HL-60 (cell line): ENCODE measurements at regions not wholly inside any gene's neighbourhood (a gene's known extent, or its start where the extent isn't known, plus 50 kb on each side); places are given as distances from the start of the nearest gene placed in this dataset.

Experiments
- DNase-seq, 2 experiments: peaks; one replicate each; pipeline ENCODE4 v3.0.0-alpha.2; 2010 to 2020; ENCODE audit warnings: low read depth in 1 of 2, low spot score in 1 of 2
- H3K27ac ChIP-seq: fragments of 250-450 bp; sonication (Bioruptor Pico); replicated peaks from 2 replicates; pipeline ENCODE4 v1.5.1; 2020; ENCODE audit warnings: mild to moderate bottlenecking, moderate library complexity
- H3K27me3 ChIP-seq: fragments of 250-450 bp; sonication (Bioruptor Pico); 2 replicates; pipeline ENCODE4 v1.5.1; 2021; ENCODE audit warnings: mild to moderate bottlenecking, moderate library complexity; ENCODE audit not compliant: insufficient read depth, poor library complexity, severe bottlenecking
- H3K4me3 ChIP-seq: replicated peaks from 2 replicates; pipeline ENCODE4 v1.5.1; 2011; ENCODE audit warnings: mild to moderate bottlenecking, control low read depth, low read length; ENCODE audit not compliant: insufficient read depth
- CTCF ChIP-seq: IDR thresholded peaks from one replicate; pipeline ENCODE4 v1.5.1; 2011; ENCODE audit warnings: low read length, control low read depth, inconsistent platforms; ENCODE audit not compliant: insufficient read depth
- GABPA ChIP-seq: IDR thresholded peaks from 2 replicates; pipeline ENCODE4 v1.6.1; 2012; ENCODE audit warnings: low read depth
- POLR2AphosphoS5 ChIP-seq: IDR thresholded peaks from 2 replicates; pipeline ENCODE4 v1.6.1; 2012; ENCODE audit warnings: low read depth
- REST ChIP-seq: IDR thresholded peaks from 2 replicates; pipeline ENCODE4 v1.6.1; 2012; ENCODE audit warnings: low read depth; ENCODE audit not compliant: insufficient replicate concordance
- SPI1 ChIP-seq: IDR thresholded peaks from 2 replicates; pipeline ENCODE4 v1.6.1; 2012; ENCODE audit warnings: low read depth, mild to moderate bottlenecking, borderline replicate concordance

- Histone ChIP-seq H3K27ac (no peak overlapping the region), H3K27me3 (no peaks in the 10 kb centered on the region), H3K4me3 (no peak overlapping the region)
- TF ChIP-seq CTCF (no peak), REST (no peak), SPI1 (no peak), POLR2AphosphoS5 (no peak), GABPA (no peak)
- DNase-seq: no peak
Observed at GRCh38 chr4:188299161-188299560, 159.9 kb downstream of the TRIML1 start.

- Histone ChIP-seq H3K27me3 (no peaks in the 10 kb centered on the region), H3K27ac (no peak overlapping the region), H3K4me3 (no peak overlapping the region)
- DNase-seq: no peak
- TF ChIP-seq POLR2AphosphoS5: no peak
- no peak for TF ChIP-seq REST
Observed at GRCh38 chr4:188300385-188300784, 161.1 kb downstream of the TRIML1 start.

- no peak for DNase-seq
- no peak for TF ChIP-seq CTCF
- no peak for TF ChIP-seq GABPA
- TF ChIP-seq SPI1: no peak
- TF ChIP-seq REST: no peak
- TF ChIP-seq POLR2AphosphoS5: no peak
- Histone ChIP-seq H3K4me3 (no peak overlapping the region), H3K27ac (no peak overlapping the region), H3K27me3 (no peaks in the 10 kb centered on the region)
Observed at GRCh38 chr4:188305690-188306089, 166.4 kb downstream of the TRIML1 start.

- TF ChIP-seq REST (no peak), GABPA (no peak), CTCF (no peak), POLR2AphosphoS5 (no peak), SPI1 (no peak)
- H3K27me3 ChIP-seq: no peaks in the 10 kb centered on the region
- H3K4me3 ChIP-seq: no peak overlapping the region
- DNase-seq: no peak
- H3K27ac ChIP-seq: no peak overlapping the region
Observed at GRCh38 chr4:188307591-188307990, 168.3 kb downstream of the TRIML1 start.
